Epithelial cell of proximal tubule (primary cell): ENCODE measurements at regions not wholly inside any gene's neighbourhood (a gene's known extent, or its start where the extent isn't known, plus 50 kb on each side); places are given as distances from the start of the nearest gene placed in this dataset.

Experiments used
- DNase-seq: peaks from one replicate; pipeline ENCODE4 v3.0.0-alpha.2; 2011; ENCODE audit warnings: low read depth
- H3K4me3 ChIP-seq: 2 replicates; pipeline ENCODE4 v1.5.1; 2011; ENCODE audit warnings: low read depth, mild to moderate bottlenecking, low read length
- TF ChIP-seq, protein P1 (sequence below): conservative IDR thresholded peaks from 2 replicates; pipeline ENCODE4 v1.5.1; 2012; ENCODE audit warnings: low read depth, mild to moderate bottlenecking, low read length

GRCh38 chr9:86752733-86753132 lies 194.6 kb downstream of the GAS1 start:
- TF ChIP-seq, protein P1, sequence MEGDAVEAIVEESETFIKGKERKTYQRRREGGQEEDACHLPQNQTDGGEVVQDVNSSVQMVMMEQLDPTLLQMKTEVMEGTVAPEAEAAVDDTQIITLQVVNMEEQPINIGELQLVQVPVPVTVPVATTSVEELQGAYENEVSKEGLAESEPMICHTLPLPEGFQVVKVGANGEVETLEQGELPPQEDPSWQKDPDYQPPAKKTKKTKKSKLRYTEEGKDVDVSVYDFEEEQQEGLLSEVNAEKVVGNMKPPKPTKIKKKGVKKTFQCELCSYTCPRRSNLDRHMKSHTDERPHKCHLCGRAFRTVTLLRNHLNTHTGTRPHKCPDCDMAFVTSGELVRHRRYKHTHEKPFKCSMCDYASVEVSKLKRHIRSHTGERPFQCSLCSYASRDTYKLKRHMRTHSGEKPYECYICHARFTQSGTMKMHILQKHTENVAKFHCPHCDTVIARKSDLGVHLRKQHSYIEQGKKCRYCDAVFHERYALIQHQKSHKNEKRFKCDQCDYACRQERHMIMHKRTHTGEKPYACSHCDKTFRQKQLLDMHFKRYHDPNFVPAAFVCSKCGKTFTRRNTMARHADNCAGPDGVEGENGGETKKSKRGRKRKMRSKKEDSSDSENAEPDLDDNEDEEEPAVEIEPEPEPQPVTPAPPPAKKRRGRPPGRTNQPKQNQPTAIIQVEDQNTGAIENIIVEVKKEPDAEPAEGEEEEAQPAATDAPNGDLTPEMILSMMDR = no peak
- DNase-seq = no peak
- H3K4me3 ChIP-seq = no peak overlapping the region

DNA sequence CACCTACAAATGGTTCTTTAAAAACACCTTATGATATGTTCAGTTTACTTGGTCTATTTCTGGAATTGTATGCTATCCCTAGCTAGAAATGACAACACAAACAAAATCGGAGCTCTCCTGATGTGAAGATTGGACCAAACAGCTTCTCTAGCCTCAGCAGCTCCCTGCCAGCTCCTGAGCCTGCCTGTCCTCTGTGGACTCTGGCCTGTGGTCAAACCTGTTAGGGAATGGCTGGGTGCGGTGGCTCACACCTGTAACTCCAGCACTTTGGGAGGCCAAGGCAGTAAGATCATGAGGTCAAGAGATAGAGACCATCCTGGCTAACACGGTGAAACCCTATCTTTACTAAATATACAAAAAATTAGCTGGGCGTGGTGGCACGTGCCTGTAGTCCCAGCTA lies 195.3 kb downstream of the GAS1 start:
- TF ChIP-seq, protein P1 = no peak
- DNase-seq = no peak
- H3K4me3 ChIP-seq = no peak overlapping the region

DNA sequence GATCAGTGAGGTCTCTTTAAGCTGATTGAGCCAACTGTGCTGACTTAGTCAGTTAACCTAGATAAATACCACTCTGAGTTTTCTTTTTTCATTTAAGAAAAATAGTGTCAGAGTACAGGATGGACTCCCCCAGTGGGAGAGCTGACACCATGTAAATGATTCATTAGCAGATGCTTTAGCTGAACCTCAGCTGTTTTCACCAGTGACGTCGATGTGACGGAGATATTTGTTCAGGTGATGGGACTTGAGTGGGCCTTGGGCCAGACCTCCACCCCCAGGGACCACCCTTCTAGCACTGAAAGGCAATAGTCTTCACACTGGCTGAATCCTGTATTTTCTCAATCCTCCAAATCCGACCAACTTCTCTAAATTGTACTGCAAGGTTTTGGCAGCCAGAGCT lies 196.1 kb downstream of the GAS1 start:
- H3K4me3 ChIP-seq = no peak overlapping the region
- TF ChIP-seq, protein P1 = no peak
- no peak for DNase-seq

- TF ChIP-seq, protein P1 = no peak
- DNase-seq = peak; percentile 78
- no peak overlapping the region for H3K4me3 ChIP-seq
These were observed 197.4 kb downstream of the GAS1 start for GRCh38 chr9:86749894-86750255.

- TF ChIP-seq, protein P1 = no peak
- no peak for DNase-seq
- H3K4me3 ChIP-seq = no peak overlapping the region
These were observed 198.0 kb downstream of the GAS1 start for GRCh38 chr9:86749161-86749893.

- TF ChIP-seq, protein P1 = no peak
- H3K4me3 ChIP-seq = no peak overlapping the region
- no peak for DNase-seq
These were observed 199.6 kb downstream of the GAS1 start for GRCh38 chr9:86747711-86748110.
